ENCODE measurements at regions not wholly inside any gene's neighbourhood (a gene's known extent, or its start where the extent isn't known, plus 50 kb on each side); places are given as distances from the start of the nearest gene placed in this dataset.
A peak's percentile ranks its signal among the peaks of the same experiment; 100 is the strongest.

DNA sequence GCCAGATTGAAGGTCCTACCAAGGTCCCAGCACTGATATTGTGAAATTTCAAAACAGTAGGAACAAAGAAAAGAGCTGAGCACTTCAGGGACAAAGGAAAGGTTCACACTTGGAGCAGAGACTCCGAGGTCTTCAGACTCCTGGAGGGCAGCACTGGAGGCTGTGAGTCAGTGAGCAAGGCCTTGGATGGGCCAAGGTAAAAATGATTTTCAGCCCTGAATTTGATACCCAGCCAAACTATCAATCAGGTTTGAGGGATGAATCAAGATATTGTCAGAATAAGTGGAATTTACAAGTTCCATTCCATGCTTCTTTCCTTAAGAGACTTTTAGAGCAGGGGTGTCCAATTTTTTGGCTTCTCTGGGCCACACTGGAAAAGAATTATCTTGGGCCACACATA, 111.7 kb downstream of the ADRA2C start:
- TF ChIP-seq ZBTB7A (IDR thresholded peaks at IDR 0.05; ENCODE audit: low read depth), result no peak
- TF ChIP-seq, protein P1, sequence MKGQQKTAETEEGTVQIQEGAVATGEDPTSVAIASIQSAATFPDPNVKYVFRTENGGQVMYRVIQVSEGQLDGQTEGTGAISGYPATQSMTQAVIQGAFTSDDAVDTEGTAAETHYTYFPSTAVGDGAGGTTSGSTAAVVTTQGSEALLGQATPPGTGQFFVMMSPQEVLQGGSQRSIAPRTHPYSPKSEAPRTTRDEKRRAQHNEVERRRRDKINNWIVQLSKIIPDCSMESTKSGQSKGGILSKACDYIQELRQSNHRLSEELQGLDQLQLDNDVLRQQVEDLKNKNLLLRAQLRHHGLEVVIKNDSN (IDR thresholded peaks at IDR 0.05), result no peak
- TF ChIP-seq NFIC (IDR thresholded peaks at IDR 0.05), result no peak
- TF ChIP-seq TCF12 (IDR thresholded peaks at IDR 0.05; ENCODE audit: low read depth), result no peak

DNA sequence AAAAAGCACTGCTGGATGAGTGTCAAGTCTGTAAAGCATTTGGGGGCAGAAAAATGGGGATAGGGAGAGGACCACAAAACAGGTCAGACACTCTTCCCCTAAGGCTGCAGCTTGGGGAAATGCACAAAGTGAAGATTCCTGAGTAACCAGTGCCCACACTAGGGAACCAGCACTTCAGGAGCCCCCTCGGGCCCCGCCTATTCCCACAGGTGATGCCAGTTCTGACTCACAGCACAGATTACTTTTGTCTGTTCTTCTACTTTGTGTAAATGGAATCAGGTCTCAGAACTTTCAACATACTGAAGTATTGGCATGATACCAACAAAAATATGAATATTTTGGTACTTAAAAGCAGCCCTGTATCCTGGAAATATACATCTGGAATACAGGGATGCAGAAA, 112.5 kb downstream of the ADRA2C start:
- TF ChIP-seq ZBTB7A (IDR thresholded peaks at IDR 0.05; ENCODE audit: low read depth) (no peak), EGR1 (IDR thresholded peaks at IDR 0.05) (no peak), CREB1 (IDR thresholded peaks at IDR 0.05; ENCODE audit: low read depth) (no peak), TAF1 (IDR thresholded peaks at IDR 0.05; ENCODE audit: low read depth) (no peak), NFIC (IDR thresholded peaks at IDR 0.05) (no peak), TCF12 (IDR thresholded peaks at IDR 0.05; ENCODE audit: low read depth) (no peak), YY1 (IDR thresholded peaks at IDR 0.05; ENCODE audit: low read depth) (no peak), EP300 (IDR thresholded peaks at IDR 0.05; ENCODE audit: borderline replicate concordance) (no peak), RAD21 (IDR thresholded peaks at IDR 0.05; ENCODE audit: low read depth) (no peak), FOXM1 (IDR thresholded peaks at IDR 0.05; ENCODE audit: borderline replicate concordance, low read depth) (no peak), TEAD4 (IDR thresholded peaks at IDR 0.05) (no peak)
- TF ChIP-seq, protein P2, sequence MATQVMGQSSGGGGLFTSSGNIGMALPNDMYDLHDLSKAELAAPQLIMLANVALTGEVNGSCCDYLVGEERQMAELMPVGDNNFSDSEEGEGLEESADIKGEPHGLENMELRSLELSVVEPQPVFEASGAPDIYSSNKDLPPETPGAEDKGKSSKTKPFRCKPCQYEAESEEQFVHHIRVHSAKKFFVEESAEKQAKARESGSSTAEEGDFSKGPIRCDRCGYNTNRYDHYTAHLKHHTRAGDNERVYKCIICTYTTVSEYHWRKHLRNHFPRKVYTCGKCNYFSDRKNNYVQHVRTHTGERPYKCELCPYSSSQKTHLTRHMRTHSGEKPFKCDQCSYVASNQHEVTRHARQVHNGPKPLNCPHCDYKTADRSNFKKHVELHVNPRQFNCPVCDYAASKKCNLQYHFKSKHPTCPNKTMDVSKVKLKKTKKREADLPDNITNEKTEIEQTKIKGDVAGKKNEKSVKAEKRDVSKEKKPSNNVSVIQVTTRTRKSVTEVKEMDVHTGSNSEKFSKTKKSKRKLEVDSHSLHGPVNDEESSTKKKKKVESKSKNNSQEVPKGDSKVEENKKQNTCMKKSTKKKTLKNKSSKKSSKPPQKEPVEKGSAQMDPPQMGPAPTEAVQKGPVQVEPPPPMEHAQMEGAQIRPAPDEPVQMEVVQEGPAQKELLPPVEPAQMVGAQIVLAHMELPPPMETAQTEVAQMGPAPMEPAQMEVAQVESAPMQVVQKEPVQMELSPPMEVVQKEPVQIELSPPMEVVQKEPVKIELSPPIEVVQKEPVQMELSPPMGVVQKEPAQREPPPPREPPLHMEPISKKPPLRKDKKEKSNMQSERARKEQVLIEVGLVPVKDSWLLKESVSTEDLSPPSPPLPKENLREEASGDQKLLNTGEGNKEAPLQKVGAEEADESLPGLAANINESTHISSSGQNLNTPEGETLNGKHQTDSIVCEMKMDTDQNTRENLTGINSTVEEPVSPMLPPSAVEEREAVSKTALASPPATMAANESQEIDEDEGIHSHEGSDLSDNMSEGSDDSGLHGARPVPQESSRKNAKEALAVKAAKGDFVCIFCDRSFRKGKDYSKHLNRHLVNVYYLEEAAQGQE (IDR thresholded peaks at IDR 0.05; ENCODE audit: low read depth), result no peak
- TF ChIP-seq, protein P3, sequence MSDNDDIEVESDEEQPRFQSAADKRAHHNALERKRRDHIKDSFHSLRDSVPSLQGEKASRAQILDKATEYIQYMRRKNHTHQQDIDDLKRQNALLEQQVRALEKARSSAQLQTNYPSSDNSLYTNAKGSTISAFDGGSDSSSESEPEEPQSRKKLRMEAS (IDR thresholded peaks at IDR 0.05), result no peak
- TF ChIP-seq, protein P1 (IDR thresholded peaks at IDR 0.05), result no peak

DNA sequence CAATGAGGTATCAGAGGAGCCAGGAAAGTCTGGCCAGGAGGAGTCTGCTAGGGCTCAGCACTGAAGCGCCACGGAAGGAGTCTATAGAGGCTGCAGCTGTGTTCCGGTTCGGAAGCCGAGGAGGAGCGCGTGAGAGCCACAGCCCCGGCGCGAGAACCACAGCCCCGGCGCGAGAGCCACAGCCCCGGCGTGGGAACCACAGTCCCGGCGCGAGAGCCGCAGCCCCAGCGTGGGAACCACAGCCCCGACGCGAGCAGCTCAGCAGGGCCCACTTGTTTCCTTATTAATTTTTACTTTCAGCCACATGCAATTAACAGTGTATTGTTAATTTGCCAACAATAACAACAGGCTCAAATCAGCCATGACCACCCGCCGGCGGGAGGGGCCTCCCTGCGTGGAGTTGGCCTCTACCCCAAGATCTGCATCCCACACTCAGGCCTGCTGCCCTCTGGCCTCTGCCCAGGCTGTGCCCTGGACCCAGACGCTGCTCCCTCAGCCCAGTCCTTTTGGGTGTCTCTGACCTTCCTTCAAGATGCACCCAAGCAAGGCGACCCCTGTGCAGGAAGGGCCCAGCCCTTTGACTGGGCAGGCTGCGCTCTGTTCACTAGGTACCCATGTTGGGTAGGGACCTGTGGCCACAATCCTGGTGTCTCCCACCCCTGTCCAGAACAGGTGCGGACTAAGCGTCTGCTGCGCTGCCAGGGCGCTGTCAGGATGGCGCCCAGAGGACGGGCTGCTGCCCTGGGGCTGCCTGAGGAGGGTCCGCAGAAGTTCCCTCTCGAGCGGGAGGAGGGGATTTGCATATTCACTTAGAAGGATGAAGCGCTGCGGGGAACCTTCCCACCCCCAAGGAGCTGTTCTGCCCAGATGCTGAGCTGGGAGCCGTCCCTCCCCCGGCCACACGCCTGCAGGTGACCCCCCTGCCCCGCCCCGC, 113.8 kb downstream of the ADRA2C start:
- TF ChIP-seq TCF12 (IDR thresholded peaks at IDR 0.05; ENCODE audit: low read depth) (peak; percentile 51; the same call in 1 of the 2 replicates), EP300 (IDR thresholded peaks at IDR 0.05; ENCODE audit: borderline replicate concordance) (peak; percentile 59; the same call in 1 of the 2 replicates), NFIC (IDR thresholded peaks at IDR 0.05) (peak; percentile 77), ZBTB7A (IDR thresholded peaks at IDR 0.05; ENCODE audit: low read depth) (no peak)

DNA sequence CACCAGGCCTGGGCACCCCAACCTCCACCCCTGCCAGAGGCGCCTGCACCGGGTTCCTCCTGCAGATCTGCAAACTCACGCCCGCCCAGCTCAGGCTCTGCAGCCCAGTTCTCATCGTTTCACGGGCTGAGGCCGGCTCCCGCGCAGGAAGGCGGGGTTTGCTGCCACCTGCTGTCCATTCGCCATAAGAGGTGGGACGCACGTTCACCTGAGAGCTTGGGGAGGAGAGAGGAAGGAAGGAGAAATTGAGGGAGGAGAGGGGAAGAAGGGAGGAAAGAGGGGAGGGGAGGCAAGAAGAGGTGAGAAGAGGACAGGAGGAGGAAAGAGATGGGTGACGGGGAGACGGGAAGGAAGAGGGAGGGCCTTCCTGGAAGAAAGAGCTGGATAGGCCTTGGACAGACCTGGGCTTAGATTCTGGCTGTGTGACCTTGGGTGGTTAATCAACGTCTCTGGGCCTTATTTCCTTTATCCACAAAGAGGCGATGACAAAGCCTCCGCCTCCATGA, 114.5 kb downstream of the ADRA2C start:
- TF ChIP-seq TCF12 (IDR thresholded peaks at IDR 0.05; ENCODE audit: low read depth), result no peak
- TF ChIP-seq CREB1 (IDR thresholded peaks at IDR 0.05; ENCODE audit: low read depth), result no peak
- TF ChIP-seq, protein P1 (IDR thresholded peaks at IDR 0.05), result no peak
- TF ChIP-seq TAF1 (IDR thresholded peaks at IDR 0.05; ENCODE audit: low read depth), result no peak
- TF ChIP-seq TEAD4 (IDR thresholded peaks at IDR 0.05), result no peak
- TF ChIP-seq, protein P3 (IDR thresholded peaks at IDR 0.05), result no peak
- TF ChIP-seq RAD21 (IDR thresholded peaks at IDR 0.05; ENCODE audit: low read depth), result peak; percentile 95
- no peak for TF ChIP-seq YY1 (IDR thresholded peaks at IDR 0.05; ENCODE audit: low read depth)
- TF ChIP-seq EP300 (IDR thresholded peaks at IDR 0.05; ENCODE audit: borderline replicate concordance), result no peak
- TF ChIP-seq ZBTB7A (IDR thresholded peaks at IDR 0.05; ENCODE audit: low read depth), result no peak
- TF ChIP-seq NFIC (IDR thresholded peaks at IDR 0.05), result no peak
- TF ChIP-seq FOXM1 (IDR thresholded peaks at IDR 0.05; ENCODE audit: borderline replicate concordance, low read depth), result no peak
- no peak for TF ChIP-seq EGR1 (IDR thresholded peaks at IDR 0.05)
- no peak for TF ChIP-seq CEBPB (IDR thresholded peaks at IDR 0.05)
- TF ChIP-seq, protein P2 (IDR thresholded peaks at IDR 0.05; ENCODE audit: low read depth), result 0 out of 2 replicates have a peak, but pooled peaks have one; percentile 27

DNA sequence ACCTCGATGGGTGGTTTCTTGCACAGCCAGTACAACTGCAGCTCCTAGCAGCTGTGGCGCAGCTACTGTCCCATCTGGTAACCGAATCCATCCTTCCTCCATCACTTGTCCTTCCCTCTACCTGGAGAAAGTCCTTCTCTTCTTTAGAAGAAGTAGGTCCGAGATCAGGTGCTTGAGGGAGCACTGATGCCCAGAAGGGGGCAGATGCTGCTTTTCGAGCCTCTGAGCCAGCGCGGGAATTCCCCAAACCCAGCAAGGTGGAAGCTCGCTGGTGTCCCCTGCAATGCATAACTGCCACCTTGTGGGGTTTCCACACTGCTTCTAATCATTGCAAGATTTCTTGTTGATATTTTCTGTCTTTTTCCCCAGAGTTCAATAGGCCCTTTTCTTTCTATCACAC, 127.4 kb downstream of the ADRA2C start:
- TF ChIP-seq RAD21 (IDR thresholded peaks at IDR 0.05; ENCODE audit: low read depth), result peak; percentile 14; the same call in 1 of the 2 replicates
